Ammon's horn (tissue), 1 donor: ENCODE measurements at regions not wholly inside any gene's neighbourhood (a gene's known extent, or its start where the extent isn't known, plus 50 kb on each side); places are given as distances from the start of the nearest gene placed in this dataset.
A peak's percentile ranks its signal among the peaks of the same experiment; 100 is the strongest.
"Not testable (repeated sequence)": the region's sequence is repeated elsewhere in the genome, so short reads cannot be mapped to it uniquely, and the experiment has no call there.

Source experiments
- DNase-seq: peaks from one replicate; pipeline ENCODE4 v3.0.0-alpha.2; 2016; ENCODE audit warnings: low spot score

GRCh38 chr4:149039786-149040185 is 597.6 kb upstream of the NR3C2 start:
- DNase-seq = not testable (repeated sequence)

- DNase-seq = peak; percentile 12
Measured at GRCh38 chr4:149031399-149031798, 589.2 kb upstream of the NR3C2 start.

DNA sequence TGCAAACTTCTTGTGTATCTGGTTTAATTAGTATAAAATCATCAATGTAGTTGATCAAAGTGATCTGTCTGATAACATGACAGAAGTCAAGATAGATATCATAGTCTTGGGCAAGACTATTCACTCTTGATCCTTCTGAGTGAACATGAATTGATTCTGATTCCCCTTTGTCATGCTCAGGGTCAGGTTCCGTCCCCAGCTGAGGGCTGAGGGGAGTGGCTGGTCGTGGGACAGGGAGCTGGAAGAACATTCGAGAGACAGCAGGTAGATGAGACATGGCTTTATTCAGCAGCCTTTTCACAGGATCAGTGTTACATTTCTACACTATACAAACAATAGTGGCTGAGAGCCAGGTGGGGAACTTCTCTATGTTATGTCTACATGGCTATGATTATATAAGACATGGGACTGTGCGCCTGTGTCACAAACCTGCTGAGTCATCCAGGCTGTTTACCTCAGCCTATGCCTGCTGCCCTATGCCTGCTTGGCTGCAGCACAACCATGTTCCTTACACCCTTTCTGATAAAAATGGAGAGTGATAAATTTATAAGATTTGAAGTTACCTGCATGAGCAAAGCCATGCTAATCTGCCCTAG is 586.9 kb upstream of the NR3C2 start:
- no peak for DNase-seq

DNA sequence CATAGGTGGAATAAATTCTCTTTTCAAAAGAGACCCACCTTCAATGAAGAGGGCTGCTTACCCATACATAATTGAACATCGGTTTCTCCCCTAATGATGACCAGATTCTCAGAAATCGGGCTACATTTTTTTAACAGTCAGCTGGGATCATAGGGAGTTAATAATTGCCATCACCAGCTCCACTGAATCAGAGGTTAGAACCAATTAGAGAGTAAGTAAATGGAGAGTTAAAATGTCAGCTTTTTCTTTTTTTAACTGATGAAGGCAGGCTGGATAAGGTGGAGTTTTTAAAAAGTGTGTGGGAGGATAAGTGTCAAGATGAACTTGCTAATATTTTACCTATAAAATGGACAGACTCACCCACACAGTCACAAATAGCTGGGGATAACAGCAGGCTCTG is 584.5 kb upstream of the NR3C2 start:
- no peak for DNase-seq

- no peak for DNase-seq
Measured at GRCh38 chr4:149017002-149017734, 575.0 kb upstream of the NR3C2 start.

GRCh38 chr4:149009223-149009622 is 567.0 kb upstream of the NR3C2 start:
- DNase-seq = no peak

DNA sequence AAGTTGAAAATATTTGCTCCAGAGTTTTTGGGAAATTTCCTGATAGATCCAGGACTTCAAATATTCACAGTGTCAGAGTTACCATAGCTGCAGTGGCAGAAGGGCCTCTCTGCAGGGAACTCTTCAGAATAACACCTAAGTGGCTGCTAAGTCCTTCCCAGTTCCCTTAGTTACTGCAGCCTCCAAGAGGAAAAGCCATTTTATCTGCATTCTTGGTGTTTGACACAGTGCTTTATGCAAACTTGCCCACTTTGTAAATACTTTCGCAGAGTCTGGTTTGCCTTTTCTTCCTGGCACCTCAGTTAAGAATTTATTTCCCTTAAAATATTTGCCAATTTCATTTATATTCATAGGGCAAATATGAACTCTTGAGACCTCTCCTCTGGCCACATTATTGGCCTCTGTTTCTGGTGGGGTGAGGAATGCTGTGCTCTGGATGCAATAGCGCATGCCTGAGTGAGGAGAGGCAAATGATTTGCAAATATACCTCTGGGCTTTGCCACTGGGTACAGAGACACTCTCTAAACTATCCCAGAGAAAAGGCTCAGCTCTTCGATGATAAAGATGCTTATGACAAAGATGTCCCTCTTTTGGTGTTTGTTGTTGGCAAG is 566.3 kb upstream of the NR3C2 start:
- no peak for DNase-seq

DNA sequence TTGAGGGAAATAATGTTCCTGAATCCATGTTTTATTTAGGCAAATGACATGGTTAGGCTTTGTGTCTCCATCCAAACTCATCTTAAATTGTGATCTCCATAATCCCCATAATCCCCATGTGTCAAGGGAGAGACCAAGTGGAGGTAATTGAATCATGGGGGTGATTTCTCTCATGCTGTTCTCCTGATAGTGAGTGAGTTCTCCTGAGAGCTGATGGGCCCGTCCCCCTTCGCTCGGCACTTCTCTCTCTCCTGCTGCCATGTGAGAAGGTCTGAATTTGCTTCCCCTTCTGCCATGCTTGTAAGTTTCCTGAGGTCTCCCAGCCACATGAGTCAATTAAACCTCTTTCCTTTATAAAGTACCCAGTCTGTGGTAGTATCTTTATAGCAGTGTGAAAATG is 563.0 kb upstream of the NR3C2 start:
- no peak for DNase-seq

- DNase-seq = no peak
Measured at GRCh38 chr4:148999924-149000323, 557.7 kb upstream of the NR3C2 start.

- DNase-seq = no peak
Measured at GRCh38 chr4:148998719-148999118, 556.5 kb upstream of the NR3C2 start.

DNA sequence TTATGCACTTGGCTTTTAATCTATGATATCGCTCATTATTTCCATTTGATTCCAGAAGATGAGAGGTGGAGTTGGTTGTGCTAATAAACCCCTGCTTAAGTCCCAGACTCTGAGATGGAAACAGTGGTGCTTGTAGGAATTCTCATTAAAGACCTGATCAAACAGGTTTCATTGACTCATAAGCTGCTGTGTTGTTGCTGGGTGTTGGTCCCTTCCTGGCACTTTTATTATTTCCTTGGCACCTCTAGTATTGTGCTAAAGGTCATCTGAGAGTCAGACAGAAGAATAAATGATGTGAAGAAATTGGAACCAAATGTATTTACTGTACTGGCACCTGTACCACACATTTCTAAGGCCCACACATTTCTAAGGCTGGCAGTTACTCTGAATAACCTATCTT is 544.7 kb upstream of the NR3C2 start:
- DNase-seq = no peak

GRCh38 chr4:148984951-148985350 is 542.7 kb upstream of the NR3C2 start:
- DNase-seq = no peak

DNA sequence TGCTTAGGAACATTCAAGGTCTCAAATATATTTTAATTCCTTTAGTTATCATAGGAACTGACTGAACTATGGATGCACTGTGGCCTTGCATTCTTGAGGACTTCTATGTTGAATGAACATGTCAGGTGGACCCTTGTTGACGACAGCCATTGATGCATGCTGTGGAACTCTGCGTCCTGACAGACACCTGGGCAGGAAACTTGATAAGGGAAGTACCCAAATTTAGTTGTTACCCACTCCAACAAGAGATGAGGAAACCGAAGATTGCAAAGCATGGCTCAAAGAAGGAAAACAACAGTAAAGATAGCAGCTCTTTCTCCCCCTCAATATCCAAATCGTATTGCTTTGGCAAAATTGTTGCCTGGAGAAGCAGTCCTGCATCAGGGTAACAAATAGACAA is 540.0 kb upstream of the NR3C2 start:
- no peak for DNase-seq

- peak; percentile 47 for DNase-seq
Measured at GRCh38 chr4:148980782-148981480, 538.7 kb upstream of the NR3C2 start.

DNA sequence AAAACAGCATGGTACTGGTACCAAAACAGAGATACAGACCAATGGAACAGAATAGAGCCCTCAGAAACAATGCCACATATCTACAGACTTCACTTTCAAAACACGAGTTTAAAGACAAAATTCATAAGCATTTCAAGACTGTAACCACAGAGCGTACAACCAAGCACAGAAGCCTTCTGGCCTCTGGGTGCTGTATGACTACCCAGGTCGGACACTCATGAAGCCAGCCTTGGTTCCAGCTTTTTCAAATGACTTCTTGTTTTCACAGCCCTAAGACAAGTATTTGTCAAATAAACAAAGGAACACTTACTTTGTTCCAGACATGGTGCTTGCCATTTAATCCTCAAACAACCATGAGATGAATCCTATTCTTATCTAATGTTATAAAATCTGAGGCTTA is 536.1 kb upstream of the NR3C2 start:
- DNase-seq = no peak

- DNase-seq = no peak
Measured at GRCh38 chr4:148975464-148975863, 533.2 kb upstream of the NR3C2 start.

- DNase-seq = no peak
Measured at GRCh38 chr4:148965080-148965479, 522.9 kb upstream of the NR3C2 start.

DNA sequence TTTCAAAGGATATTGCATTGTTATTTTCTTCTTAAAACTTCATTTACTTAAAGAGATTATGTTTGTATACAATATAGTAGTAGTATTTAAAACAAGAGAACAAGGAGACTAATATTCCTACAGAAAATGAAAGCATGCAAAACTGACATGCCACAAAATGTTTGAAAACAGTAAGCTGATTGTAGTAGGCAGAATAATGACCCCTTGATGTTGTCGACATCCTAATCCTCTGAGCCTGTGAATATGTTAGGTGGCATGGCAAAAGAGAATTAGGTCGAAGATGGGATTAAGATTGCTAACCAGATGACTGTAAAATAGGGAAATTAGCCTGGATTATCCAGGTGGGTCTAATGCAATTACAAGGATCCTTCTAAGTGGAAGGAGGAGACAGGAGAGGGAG is 522.2 kb upstream of the NR3C2 start:
- DNase-seq = no peak

DNA sequence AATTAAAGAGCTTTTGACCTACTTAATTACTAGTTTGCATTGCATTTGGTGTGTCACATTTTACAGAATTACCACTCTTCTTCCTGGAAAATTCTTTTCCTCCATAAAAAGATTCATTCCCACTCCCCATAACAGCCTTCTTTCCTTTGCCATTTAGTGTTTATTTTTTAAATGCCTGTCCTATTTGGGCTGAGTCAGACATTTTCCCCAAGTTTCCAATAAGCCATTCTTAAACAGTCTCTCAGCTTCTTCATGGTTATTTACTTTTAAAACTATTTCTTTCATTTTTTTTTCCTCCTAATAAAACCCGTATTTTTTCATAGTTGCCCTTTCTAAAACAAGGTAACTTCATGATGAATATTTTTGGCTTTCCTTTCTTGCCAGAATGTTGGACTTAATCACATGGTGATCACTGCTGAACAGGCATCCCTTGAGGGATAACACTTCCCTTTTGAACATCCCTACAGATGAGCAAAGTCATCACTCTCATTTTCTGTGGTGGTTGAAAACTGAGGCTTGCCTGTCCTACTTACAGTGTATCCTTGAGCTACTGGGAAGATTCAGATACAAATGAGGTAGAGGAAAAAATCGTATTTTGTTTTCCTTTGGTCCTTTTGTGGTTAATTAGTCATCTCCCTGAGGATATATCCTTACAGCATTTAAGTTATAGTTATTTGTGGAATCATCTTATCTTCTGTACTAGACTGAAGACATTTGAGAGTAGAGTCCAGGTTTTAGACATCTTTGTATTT is 520.5 kb upstream of the NR3C2 start:
- DNase-seq = no peak

DNA sequence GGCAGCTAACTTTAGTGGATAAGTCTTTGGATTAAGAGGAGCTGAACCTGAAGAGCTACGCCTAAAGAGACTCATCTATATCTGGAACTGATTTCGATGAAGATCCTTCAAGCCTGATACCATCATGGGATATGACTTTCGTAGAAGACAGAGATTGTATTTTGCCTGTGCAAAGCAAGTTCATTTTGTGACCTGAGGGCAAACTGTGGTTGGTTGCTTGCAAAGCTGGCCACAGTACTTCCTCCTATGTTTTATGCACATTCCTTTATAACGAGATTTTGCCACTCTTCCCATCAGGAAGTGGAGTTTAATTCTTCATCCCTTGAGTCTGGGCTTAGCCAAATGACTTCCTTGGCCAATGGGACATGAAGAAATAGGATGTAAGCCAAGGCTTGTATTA is 519.3 kb upstream of the NR3C2 start:
- DNase-seq = no peak

DNA sequence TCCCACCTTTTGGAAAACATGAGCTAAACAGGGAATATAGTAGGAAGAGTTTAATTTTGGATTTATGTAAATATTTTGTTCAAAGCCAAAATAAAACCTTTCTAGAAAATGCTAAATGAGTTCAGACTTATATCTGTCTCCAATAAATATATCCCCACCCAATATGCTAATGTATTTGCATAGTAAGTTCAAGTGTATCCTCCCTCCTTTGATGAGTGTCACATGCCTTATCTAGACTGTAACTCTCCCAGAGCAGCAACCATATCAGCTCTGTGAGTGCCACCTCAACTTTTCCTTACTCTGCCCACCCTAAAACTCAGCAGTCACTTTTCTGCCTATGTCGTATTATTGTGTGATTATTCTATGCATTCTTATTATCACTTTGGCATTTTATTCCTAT is 516.1 kb upstream of the NR3C2 start:
- no peak for DNase-seq

- DNase-seq = no peak
Measured at GRCh38 chr4:148955564-148956297, 513.5 kb upstream of the NR3C2 start.
